NCI-H2227 treated with DMSO at 0.1 percent for 48 hours (cell line): ENCODE measurements at regions not wholly inside any gene's neighbourhood (a gene's known extent, or its start where the extent isn't known, plus 50 kb on each side); places are given as distances from the start of the nearest gene placed in this dataset.

Source experiments
- DNase-seq: peaks from one replicate; lab custom pipeline; 2025; lab: John Stamatoyannopoulos, UW

DNA sequence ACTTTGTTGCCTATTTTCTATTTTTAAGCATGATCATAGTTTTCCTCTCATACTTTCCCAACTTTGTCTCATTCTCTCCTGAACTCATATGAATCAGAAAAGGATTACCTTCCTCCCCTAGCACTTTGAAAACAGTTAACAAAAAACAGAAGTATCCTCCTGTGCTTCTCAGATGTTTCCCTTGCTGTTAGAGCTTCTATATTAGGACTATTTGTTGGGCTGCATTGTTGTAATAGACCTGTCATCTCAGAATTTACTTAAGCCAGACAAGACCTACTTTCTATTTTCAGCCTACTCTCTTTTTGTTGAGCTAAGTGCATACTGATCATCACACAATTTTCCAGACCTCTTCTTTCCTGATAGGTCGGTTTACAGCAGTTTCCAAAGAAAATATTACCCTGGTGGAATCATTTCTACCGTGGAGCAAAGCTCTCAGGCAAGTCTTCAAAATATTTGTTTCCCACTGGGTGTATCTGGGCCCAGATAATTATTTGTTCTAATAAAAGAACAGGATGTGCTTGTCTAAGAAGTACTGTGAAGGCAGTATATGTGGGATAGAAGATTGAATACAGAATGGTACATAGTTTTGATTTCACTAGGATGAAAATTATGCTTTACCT is 411.9 kb upstream of the KLF6 start:
- DNase-seq: no peak

DNA sequence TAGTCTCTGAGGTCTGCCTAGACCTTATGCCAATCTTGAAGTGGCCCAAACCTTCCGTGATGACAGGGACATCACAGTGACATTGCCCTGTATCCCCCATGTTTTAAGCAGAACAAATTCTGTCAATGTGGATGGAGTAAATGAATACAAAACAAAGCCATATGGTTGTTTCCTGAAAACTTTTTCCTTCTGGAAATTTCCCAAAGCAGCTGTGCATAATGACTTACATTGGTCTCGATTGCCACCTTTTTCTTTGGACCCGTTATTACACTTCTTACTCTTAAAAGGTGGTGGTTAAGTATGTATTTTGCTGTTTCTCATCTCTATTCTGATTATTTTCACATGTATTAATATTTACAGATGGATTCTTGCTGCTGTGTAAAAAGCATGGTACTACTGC is 411.2 kb upstream of the KLF6 start:
- DNase-seq: no peak

DNA sequence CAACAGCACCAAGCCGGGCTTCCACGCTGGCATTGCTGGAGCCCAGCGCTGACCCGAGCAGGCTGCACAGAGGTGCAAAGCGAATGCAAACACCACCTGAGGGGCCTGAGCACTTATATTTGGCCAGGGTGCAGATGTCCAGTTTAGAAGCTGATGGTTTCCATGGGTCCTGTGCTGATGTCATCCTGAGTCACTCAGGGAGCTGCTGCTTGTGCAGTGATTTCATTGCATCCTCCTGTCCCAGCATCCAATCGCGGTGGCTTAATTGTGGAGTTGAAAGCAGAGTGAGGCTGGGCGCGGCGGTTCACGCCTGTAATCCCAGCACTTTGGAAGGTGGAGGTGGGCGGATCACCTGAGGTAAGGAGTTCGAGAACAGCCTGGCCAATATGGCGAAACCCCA is 410.2 kb upstream of the KLF6 start:
- DNase-seq: no peak

DNA sequence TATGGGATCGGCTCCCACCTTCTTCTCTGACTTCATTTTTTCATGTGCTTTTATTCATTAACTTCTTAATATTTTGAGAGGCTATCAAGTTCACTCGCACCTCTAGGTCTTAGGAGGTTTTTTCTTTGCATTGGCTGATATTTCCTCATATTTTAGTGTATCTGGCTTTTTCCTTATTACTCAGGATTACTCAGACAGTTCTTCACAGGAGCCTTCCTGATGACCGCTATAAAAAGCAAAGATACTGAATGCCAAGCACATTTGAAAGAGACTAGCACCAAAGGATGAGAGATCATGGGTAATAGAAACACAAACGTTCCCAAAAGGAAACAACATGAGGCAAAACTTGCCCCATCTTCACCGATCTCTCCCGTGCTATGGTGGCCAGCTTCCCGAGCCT is 409.2 kb upstream of the KLF6 start:
- no peak for DNase-seq

DNA sequence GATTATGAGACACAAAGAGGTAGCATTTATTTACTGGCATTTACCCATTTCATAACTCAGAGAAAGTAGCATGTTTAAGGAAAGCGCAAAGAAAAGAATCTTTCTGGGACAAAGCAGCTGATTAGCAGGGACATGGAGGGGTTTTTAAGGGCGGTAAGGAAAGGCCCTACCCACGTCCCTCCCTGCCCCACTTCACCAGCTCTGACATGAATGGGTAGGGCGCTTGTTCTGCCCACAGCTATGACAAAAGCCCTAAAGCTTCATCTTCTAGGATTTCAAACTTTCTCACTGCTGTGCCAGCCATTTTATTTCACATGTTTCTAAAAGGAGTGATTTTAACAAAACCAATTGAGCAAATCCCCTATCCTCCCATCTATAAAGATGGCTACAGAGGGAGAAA is 406.9 kb upstream of the KLF6 start:
- DNase-seq: no peak

DNA sequence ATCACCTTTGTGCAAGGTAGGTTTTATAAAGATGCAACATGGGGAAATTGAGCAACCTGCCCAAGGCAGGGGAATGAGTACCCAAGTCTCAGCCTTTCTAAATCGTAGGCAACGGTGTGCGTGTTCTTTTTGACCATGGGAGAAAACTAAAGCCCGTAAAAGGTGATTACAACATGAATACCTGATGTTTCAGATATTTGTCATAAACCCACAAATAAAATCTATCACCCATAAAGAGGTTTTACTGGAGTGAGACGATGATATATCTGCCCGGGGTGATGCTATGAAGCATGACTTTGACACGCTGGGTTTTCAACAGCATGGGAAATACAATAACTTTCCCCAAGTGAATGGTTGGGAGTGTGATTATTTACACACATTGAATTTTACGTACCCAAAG is 406.3 kb upstream of the KLF6 start:
- DNase-seq: no peak

DNA sequence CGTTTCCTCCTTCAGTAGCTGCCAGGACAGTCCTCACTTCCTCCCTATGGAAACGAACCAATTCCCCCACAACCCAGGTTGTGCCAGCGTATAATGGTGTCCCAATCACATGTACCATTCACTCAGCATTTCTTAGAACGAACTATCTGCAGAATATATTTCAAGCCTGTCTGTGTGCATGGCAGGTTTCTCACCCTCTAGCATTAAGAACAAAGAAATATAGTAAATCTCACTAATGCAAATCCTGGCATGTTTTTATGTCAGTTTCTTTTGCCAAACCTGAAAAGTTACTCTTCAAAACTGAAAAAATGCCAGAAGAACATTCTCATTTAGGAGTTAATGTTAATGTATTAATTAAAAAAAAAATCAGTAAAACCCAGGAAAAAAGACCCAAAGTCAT is 405.9 kb upstream of the KLF6 start:
- no peak for DNase-seq

DNA sequence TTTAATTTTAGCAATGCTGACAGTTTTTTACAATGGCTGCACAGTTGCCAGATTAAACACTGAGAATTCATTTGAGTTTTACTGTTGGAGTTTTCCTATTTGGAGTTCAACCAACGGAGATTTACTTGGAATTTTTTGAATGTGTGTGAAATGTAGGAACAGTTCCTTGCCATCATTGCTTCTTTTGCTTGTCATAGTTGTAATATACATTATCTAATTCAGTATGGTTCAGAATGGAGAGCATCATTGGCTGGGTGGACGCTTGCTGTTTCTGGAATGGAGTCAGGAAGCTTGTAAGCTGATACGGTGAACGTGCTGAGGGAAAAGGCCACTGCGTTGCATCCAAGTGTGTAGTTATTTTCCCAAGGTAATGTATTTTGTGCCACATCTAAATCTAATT is 404.3 kb upstream of the KLF6 start:
- no peak for DNase-seq

DNA sequence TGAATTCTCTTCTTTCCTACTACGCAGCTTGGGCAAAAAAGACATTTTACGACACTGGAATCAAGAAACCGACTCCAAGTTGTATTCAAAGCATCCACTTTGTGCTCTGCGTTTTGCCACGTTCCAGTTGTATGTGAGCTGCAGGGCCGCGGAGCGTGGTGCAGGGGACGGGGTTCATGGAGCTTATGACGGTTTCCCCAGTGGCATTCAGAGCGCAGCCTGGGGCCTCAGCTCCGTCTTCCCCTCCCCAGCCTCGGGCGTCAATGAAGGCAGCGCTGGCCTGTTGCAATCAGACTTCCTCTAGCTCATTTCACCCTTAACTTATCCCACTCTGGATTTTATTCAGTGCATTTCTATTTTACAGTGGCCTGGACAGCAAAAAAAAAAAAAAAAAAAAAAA is 403.4 kb upstream of the KLF6 start:
- no peak for DNase-seq

DNA sequence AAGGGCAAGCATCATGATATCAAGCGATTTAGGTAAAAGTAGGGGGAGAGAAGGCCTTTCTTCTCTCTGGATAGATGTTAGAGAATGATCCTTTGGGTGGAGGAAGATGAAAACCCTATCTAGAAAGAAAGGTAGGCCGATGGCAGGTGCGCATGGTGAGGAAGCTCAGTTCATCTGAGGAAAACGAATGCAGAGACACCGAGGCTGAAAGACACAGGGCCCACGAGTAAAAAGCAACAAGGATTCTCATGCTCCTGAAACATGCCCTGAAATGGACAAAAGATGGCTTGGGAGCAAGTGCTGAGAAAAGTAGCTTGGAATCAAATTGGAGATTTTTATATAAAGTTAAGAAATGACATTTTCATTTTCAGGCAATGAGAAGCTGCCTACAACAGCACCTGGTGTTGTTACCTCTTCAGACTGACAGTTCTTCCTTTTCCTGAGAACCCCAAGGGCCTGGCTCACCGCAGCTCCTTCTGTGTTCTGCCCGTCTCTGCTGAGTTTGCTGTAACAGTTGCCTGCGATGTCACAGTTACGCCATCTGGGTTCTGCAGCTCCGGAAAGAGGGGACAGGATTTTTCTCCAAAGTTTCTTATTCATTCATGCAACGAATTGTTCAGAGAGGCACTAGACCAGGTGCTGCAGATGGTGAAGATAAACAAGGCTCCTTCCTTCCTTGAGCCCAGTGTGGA is 402.0 kb upstream of the KLF6 start:
- no peak for DNase-seq

DNA sequence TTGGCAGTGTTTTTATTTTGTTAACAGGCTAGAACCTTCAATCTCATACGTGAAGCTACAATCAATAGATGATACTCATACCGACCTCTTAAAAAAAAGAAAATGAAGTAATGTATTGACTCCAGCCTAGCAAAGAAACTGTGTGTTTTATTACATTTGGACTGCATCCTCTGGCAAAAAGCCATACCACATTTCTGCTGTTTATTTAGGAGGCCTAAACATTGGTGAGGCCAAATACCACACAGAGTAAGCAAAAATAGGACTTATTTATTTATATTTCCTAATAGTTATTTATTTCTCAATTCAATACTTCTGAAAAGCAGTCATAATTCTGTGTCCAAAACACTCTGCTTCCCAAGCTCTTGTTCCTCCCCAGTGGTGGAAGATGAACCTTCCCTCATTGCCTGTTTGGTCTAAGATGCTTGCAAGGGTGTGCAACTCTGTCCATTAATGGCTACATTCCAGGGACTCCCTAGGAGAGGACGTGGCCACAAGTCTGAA is 398.8 kb upstream of the KLF6 start:
- DNase-seq: no peak

DNA sequence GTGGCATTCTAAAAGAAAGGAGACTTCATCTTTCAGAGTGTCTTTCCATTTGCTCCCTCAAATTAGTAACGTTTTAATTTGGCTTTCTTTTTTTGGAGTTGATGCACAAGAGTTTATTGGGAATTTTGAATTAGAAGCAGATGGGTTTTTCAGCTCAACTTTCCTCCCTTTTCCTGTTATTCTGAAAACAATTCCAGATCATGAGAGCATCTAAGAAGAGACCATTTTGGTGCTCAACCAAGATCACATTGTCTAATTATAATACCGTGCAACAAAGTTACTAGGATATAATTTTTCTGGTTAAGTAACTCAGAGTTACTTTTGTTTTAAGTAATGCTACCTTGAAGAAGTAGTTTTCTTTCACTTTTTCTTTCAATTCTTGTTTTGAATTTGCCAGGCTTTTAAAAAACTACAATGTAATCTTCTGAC is 396.6 kb upstream of the KLF6 start:
- DNase-seq: no peak

DNA sequence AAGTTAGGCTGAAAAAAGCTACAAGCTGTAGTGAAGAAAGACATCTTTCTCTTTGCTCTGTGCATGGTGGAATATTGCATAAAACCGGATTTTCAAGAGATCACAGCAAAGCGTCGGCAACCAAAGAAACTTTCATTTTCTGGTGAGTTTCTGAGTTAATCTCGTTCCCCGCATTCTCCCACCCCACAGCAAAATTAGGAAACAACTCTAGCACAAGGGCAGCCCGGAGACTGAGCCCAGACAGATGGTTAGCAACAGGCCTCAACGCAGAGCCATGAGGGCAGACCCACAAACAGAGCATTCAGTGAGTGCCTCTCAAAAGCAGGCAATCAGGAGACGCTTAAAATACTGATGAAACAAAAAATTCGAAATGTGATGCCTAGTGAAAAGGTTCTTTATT is 396.1 kb upstream of the KLF6 start:
- no peak for DNase-seq

DNA sequence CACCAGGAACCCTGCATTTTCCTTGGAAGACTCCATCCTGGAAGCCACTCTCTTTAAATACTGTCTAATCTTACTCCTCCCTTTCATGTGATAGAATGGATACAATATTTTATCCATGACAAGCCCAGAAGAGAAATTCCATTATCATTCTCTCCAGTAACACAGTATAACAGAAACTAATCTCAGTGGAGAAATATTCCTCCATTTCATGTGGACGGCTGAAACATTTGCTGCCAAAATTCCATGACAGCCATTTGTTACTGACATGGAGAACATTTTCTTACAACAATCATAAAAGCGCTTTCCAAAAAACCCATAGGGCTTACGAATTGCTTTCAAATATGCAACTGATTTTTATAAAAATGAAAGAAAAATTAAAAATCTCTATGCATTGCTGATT is 392.8 kb upstream of the KLF6 start:
- DNase-seq: no peak

DNA sequence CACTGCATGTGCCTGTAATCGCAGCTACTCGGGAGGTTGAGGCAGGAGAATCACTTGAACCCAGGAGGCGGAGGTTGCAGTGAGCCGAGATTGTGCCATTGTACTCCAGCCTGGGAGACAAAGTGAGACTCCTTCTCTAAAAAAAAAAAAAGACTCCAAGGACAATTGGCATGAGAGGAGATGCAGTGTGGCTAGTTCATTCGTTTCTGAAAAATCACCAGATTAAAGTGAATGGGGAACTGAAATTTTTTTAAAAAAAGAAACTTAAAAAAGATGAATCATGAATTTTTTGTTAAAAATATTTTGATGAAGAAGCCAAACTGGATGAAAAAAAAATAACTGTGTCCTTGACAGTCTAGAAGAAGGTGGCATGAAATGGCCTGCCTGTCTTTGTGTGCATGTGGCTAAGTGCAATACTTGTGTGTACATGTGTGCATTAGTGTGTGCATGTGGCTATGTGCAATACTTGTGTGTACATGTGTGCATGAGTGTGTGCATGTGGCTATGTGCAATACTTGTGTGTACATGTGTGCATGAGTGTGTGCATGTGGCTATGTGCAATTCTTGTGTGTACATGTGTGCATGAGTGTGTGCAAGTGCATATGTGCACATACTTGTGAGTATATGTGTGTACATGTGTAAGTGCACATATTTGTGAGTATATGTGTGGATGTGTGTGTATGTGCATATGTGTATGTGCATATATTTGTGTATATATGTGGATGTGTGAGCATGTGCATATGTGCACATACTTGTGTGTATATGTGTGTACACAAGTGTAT is 391.7 kb upstream of the KLF6 start:
- no peak for DNase-seq

DNA sequence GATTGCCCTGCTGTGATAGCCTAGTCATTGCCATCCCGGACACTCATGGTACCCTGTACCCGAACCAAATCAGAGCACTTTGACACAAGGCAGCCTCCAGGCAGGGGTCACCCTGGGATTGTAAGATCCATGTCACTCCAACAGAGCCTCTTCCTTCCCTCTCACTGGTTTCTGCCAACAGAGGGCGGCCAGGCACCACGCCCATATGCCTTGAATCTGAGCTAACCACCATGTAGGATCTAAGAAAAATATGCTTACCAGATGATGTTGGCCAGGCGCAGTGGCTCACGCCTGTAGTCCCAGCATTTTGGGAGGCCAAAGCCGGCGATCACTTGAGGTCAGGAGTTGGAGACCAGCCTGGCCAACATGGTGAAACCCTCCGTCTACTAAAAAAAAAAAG is 389.2 kb upstream of the KLF6 start:
- no peak for DNase-seq

DNA sequence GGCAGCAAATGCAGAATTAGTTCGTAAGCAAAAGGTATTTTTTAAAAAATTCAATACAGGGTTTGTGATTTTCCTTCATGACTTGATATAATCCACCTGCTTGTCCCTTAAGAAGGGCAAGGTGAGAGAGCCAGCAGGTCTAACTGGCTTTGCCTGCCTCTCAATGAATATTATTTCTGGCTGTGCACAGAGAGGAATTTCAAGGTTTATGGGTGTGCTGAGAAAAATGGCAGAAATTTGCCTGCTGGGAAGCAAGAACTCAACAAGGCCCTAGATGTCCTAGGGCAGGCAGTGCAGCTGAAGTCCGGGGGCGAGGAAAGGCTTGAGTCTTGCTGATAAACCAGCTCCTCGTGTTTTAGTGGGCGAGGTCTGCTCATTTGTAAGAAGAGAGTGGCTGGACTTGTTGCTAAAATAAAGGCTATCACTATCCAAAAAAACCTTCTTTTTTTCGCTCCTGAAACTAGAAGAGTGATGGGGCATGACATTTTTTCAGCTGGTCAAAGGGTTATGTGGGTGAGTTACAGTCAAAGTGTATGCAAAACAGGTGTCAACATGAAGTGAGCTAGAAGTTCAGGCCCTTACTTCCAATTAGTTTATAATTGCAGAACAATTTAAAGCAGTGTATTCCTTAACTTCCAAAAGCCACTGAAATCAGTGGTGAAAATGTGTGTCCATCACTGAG is 385.8 kb upstream of the KLF6 start:
- DNase-seq: no peak

DNA sequence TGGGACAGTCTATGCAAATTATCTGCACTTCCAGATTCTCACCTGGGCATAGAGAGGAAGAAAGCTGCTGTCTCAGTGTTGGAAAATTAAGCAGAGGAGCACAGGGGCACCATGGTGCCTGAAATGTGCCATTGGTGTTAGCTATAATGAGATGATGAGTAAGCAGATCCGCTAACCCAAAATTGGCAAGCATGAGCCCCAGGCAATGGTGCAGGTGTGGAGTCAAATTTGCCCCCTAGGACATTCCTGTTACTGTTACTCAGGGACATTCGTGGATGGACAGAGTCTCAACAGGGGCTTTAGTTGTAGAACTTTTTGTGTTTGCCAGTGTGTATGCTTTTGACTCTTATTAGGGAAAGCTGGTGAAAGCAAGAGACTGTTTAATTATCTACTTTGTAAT is 385.2 kb upstream of the KLF6 start:
- no peak for DNase-seq

DNA sequence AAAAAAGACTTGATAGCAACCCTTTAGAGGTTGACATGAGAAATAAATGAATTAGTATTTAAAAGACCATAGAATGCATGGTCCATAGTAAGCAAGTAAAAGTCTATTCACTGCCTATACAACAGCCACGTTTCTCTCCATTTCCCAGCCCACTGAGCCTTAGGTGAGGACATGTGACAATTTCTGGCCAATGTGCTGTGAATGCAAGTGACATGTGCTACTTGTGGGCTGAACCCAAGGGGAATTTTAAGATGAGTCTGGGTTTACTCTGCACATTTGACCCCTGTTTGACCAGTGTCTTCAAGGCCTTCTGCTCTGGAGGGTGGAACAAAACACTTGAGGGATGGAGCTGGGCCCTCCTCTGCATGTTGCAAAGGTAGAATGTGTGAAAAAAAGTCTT is 384.4 kb upstream of the KLF6 start:
- no peak for DNase-seq

DNA sequence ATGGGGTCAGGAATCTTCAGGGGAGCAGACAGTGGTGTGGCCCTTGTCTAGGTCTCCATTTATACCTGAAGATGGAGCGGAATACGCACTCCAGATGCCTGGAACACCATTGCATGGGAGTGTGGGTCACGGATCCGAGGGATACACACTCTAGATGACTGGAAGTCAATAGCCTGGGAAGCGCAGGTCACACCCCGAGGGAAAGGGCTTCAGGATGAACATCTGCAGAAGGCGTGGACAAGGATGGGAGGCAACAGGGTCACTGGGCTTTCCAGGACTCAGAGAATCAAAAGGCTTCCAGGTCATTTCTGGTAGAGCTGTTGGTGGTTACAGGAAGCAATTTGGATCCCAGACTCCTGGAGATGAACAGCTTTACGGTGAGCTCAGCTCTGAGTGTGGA is 382.2 kb upstream of the KLF6 start:
- DNase-seq: no peak

DNA sequence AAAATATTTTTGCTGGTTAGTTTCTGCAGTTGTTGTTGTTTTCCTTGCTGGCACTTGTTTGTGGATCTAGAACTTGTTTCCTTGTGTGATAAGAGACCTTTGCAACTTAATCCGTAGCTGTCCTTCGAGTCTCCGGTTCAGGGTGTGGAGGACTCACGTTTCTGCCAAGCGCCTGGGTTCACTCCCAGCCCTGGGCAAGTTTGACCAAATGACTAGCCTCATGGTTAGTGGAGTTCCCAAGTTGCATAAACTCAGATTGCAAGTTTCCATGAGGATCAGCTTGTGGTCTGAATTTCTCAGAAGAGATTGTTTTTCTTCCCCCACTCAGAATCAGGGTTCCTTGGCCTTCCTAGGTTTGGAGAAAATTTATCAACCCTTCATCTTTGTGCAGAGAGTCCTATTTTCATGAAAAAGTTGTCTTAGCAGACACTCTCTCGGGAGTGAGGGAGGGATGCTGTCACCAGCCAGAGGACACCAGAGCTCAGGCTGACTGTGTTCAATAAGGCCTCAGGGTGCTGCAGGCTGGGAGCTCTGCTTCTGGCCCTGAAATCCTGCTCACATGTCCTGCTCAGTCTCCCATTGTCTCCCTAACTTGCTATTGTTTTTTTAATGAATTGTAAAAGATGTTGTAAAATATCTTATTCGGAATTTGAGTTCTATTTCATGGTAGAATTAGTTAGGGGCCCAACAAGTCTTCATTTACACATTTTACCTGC is 377.7 kb upstream of the KLF6 start:
- no peak for DNase-seq

DNA sequence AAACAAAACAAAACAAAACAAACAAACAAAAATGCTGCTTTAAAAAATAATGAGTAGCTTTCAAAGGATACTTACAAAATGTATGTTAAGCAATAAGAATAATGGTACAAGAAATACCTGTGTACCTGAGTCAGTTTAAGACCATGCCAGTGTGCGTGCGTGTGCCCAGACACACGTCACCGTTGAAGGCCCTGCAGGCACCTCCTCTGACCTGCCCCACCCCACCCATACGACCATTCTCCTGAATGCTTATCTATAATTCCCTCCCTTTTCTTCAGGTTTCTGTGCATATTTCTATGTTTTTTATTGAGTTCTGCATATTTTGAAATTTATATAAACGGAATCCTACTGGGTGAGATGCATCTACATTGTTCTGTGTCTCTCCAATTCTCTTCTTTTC is 374.2 kb upstream of the KLF6 start:
- no peak for DNase-seq
